ENCODE measurements at regions not wholly inside any gene's neighbourhood (a gene's known extent, or its start where the extent isn't known, plus 50 kb on each side); places are given as distances from the start of the nearest gene placed in this dataset.
"Not testable (repeated sequence)": the region's sequence is repeated elsewhere in the genome, so short reads cannot be mapped to it uniquely, and the experiment has no call there.

- no peak for DNase-seq
Measured at GRCh38 chr17:72372185-72372584, 251.4 kb downstream of the SOX9 start.

DNA sequence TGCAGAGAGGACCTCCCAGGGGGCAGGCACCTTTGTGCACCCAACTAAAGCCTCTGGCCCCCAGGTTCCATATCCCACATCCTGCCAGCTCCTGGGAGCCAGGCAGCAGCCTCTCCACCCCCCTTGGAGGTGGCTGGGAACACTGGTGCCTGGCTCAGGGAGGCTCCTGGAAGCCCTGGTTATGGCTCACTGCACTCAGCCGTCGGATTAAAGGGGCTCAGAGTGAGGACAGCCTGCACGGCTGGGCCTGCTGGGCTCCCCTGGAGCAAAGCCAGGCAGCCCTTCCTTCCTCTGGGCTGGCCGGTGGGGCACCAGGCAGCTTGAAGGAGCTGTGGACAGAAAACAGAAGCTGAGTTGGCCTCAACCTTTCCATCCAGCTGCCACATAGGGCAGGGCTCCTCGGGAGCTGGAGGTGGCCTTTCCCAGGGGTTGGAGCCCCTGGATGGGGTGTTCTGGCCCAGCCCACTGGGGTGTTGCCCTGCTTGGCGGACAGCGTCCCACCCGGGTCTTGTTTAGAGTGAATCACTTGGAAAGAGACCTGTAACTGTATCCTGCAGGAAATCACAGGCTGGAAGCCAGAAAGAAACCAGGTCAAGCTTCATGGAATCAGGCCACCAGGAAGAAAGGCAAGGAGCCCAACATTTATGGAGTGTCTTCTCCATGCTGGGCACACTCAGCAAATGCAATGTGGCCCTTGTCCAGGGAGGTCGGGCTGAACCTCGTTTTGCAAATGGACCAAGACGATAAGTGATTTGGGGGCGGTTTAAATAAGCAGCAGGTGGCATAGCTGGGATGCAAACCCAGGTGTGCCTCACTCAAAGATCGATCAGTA, 253.3 kb downstream of the SOX9 start:
- DNase-seq = no peak

GRCh38 chr17:72376526-72377345, 255.9 kb downstream of the SOX9 start:
- DNase-seq = no peak

DNA sequence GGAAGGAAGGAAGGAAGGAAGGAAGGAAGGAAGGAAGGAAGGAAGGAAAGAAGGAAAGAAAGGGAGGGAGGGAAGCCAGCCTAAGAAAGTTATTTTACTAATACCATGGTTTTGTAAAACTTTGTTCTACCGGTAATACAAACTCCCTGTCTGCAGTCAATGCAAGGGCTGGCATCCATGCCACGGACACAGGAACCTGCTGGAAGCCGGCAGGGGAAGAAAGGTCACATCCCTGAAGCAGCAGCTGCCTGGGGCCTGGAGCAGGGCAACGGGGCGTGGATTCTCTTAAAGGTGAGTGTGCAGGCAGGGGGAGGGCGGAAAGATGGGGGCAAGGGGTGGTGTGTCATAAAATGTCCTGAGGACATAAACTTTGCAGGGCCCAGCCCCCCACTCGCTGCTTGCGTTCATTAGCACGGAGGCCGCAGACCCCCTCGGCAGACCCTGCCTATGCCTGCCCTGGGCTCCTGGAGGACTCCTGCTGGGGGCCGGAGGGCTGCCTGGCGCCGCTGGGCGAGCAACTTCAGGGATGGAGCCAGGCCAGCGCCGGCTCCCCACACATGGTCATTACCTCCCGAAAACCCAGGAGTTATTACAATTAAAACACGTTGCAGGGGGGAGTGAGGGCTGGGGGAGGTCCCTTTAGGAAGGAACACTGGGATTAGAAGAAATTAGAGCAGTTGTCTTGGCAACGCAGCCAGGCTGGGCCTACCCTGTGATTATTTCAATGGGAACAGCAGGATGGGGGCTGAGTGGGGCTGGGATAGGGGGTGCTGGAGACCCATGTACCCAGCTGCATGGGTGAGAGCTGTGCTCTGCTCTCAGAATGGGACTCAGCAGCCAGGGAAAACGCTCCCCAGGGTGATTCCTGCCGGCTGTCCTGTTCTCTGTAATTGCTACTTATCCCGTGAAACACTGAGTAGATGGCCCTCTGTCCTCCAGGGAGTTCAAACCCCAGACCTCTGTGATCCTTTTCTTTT, 257.9 kb downstream of the SOX9 start:
- no peak for DNase-seq

- no peak for DNase-seq
Measured at GRCh38 chr17:72379516-72379915, 258.7 kb downstream of the SOX9 start.

DNA sequence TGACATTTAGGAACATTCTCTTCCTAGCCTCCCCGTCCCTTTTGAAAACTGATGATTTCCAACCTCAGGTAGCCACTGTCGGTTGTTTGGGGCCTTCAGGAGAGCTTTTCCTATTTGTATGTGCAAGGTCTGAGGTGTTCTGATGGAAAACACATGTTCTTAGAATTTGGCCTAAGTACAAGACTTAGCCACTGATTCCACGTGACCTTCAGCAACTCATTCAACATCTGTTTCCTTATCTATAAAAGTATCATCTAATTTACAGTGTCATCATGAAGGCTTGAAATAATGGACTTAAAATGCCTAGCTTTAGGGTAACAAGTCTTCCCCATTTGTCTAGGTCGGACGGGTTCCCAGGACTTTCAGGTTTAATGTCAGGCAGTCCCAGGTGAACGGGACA, 259.3 kb downstream of the SOX9 start:
- no peak for DNase-seq

- DNase-seq = no peak
Measured at GRCh38 chr17:72380737-72381136, 259.9 kb downstream of the SOX9 start.

DNA sequence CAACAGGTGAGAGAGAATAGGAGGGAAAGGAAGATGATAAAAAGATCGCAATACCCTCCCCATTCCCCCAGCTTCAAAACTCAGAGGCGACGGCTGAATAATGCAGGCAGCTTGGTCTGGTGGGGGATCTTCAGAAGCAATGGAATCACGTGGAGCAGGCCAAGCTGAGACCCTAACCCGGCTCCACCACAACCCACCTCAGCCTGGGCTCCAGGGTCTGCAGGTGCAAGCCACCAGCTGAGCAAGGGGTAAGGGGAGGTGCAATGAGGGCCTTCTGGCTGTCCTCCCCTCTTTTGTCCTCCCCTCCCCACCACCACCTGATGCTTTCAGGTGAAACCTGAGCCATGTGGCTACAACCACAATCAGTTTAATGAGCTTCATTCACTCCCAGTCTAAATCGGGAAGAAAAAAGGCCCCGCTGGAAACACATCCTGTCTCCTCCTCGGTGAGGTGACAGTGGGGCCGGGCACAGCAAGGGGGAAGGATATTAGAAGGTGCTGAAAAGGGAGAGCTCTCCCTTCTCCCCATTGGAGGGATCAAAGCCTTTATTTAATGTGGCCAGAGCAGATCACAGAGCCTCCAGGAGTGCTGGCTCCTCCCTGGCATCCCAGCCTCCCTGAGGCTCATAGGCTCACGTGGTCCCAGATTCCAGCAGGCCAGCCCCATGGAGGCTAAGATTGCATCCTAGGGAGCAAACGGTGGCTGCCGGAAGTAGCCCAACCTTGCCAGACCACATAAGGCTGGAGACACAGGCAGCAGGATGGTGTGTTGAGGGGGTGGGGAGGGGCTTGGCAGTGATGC, 261.0 kb downstream of the SOX9 start:
- DNase-seq = peak; percentile 96

- no peak for DNase-seq
Measured at GRCh38 chr17:72382971-72383722, 262.3 kb downstream of the SOX9 start.

- DNase-seq = no peak
Measured at GRCh38 chr17:72385475-72385874, 264.7 kb downstream of the SOX9 start.

DNA sequence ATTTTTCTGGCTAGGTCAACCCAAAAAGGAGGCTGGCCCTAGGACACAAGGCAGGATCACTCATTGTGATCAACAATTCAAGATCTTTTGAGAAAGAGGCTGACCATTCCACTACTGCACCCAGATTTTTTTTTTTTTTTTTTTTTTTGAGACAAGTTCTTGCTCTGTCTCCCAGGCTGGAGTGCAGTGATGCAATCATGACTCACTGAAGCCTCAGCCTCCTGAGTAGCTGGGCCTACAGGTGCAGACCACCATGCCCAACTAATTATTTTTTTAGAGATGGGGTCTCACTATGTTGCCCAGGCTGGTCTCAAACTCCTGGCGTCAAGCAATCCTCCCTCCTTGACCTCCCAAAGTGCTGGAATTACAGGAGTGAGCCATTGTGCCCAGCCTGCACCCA, 265.4 kb downstream of the SOX9 start:
- not testable (repeated sequence) for DNase-seq

- peak; percentile 57 for DNase-seq
Measured at GRCh38 chr17:72386619-72387237, 265.9 kb downstream of the SOX9 start.

- DNase-seq = no peak
Measured at GRCh38 chr17:72387487-72387886, 266.7 kb downstream of the SOX9 start.

GRCh38 chr17:72387969-72388368, 267.1 kb downstream of the SOX9 start:
- DNase-seq = no peak

DNA sequence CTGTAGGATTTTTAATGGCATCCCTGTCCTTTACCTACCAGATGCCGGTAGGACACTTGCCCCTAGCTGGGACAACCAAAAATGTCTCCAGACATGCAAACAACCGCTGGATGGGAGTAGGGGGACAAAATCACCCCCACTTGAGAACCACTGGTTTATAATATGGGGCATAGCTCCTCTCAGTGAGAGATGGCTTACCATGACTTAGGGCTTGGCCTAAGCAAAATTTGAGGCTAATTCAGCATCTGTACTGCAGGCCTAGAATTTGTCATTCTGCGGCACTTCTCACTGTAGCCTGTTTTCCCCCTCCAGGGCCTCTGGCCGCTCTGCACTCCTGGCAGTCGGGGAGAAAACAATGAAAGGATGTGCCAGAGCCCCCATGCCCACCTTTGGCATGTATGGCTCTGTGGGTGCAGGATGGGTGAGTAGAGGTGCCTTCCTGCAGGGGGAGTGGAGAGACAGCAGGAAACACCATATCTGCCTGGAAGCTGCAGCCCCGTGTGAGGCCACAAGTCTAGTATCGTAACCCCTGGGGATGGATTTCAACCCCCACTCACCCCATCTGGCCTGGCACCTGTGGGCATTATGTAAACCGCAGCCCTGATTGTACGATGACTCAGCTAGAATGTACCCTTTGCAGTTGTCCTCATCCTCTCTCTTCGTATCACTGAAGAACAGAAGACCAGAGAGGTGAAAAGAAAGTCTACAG, 268.1 kb downstream of the SOX9 start:
- no peak for DNase-seq

DNA sequence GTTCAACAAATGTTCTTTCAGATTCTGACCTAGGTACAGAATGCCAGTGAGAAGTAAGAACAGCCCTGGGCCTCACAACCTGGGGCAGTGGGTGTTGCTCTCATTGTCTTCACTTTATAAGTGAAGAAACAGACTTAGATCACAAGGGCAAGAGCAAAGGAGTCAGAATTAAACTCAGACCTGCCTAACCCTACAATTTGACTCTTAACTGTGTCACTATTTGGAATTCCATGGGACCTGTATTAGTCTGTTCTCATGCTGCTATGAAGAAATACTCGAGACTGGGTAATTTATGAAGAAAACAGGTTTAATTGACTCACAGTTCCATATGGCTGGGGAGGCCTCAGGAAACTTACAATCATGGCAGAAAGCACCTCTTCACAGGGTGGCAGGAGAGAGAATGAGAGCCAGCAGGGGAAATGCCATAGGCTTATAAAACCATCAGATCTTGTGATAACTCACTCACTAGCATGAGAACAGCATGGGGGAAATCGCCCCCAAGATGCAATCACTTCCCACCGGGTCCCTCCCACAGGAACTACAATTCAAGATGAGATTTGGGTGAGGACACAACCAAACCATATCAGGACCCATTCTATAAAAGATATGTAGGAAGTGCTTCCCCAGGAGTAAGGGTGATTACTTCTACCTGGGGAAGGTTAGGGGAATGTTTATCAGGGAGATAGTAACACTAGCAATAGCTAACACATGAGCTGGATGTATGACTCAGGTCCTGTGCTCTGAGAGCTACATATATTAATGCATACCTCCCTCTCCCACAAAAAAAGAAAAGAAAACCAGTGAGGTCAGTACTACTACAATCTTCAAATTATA, 270.1 kb downstream of the SOX9 start:
- DNase-seq = no peak

DNA sequence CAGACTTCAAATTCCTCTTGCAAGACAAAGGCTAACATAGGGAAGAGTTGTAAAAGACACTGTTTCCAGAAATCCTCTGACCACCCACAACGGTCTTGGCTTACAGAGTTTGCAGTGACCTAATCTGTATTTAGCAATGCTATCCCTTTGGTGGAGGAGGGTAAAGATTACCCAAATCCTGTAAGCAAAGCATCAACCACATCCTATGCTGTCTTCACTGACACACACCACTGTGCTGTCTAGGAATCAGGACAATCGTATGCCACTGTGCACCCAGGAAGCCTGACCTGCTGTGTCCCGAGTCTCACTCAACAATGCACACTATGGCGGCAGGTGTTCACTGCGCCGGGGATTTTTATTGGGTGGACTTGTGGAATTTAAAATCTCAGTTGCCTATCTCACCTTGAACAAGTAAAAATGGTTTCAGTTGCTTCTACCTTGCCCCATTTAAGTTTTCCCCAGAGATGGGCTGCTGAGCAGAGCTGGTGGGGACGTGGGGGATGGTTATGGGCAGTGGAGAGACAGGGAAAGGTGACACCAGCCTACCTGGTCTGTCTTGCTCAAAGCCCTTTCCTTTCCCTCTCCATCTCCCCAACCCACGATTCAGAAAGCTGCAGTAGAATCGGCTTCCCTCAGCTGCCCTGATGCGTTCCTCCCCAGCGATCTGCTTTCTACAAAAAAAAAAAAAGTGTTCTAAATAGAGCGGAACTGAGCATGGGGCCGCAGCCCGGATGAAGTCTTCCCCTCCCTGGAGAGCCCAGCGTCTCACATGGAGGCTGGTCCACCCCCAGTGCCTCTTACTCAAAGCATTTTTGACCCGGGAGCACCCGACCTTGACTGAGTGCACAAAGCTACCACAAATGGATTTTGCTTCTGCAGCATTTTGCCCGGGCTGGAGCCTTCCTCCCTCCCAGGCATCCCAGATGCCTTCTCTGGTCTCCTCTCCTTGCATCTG, 271.5 kb downstream of the SOX9 start:
- DNase-seq = peak; percentile 71

GRCh38 chr17:72393553-72393952, 272.7 kb downstream of the SOX9 start:
- no peak for DNase-seq
